OCI-LY7 (cell line): ENCODE measurements at regions not wholly inside any gene's neighbourhood (a gene's known extent, or its start where the extent isn't known, plus 50 kb on each side); places are given as distances from the start of the nearest gene placed in this dataset.
"Not testable (repeated sequence)": the region's sequence is repeated elsewhere in the genome, so short reads cannot be mapped to it uniquely, and the experiment has no call there.

Experiments used
- BruUV-seq: library from RNA; stranded (reverse); fragments of 400-500 nt; replicated peaks from 2 replicates; lab custom pipeline; 2021; lab: Mats Ljungman, UMichigan
- CTCF ChIA-PET: fragments of 300-600 bp; sonication (Branson Sonifier 250); formaldehyde crosslinking; loops from one replicate; lab custom pipeline; 2022; ENCODE audit warnings: antibody characterized with exemption; ENCODE audit not compliant: unreplicated experiment; lab: Charles Lee
- POLR2A ChIA-PET: fragments of 300-600 bp; sonication (Branson Sonifier 250); formaldehyde crosslinking; loops from one replicate; lab custom pipeline; 2022; ENCODE audit warnings: antibody characterized with exemption; lab: Charles Lee
- DNase-seq: peaks from one replicate; pipeline ENCODE4 v3.0.0-alpha.2; 2015; ENCODE audit warnings: low spot score
- H2AFZ ChIP-seq: fragments of 200-600 bp; sonication (generic), shearing (Covaris generic); 2 replicates; pipeline ENCODE4 v1.6.1; 2014; ENCODE audit warnings: mild to moderate bottlenecking, antibody characterized with exemption, low read length, moderate library complexity
- H3K27ac ChIP-seq: fragments of 200-600 bp; sonication (generic); 2 replicates; pipeline ENCODE4 v1.5.1; 2014; ENCODE audit warnings: mixed run types, low read depth, mild to moderate bottlenecking, moderate library complexity, low read length, inconsistent platforms; ENCODE audit not compliant: poor library complexity, severe bottlenecking
- H3K36me3 ChIP-seq: fragments of 200-600 bp; sonication (generic); 2 replicates; pipeline ENCODE4 v1.6.1; 2014; ENCODE audit warnings: mild to moderate bottlenecking, antibody characterized with exemption, low read length, moderate library complexity, mixed read lengths; ENCODE audit not compliant: insufficient read depth
- H3K4me1 ChIP-seq: fragments of 200-600 bp; sonication (generic); 2 replicates; pipeline ENCODE4 v1.5.1; 2014; ENCODE audit warnings: mild to moderate bottlenecking, low read length; ENCODE audit not compliant: insufficient read depth, poor library complexity, severe bottlenecking
- H3K4me2 ChIP-seq: fragments of 200-600 bp; sonication (generic); 2 replicates; pipeline ENCODE4 v1.6.1; 2014; ENCODE audit warnings: mild to moderate bottlenecking, low read length
- H3K4me3 ChIP-seq: fragments of 200-600 bp; sonication (generic); 2 replicates; pipeline ENCODE4 v1.5.1; 2014; ENCODE audit warnings: mild to moderate bottlenecking, low read depth, low read length; ENCODE audit not compliant: poor library complexity, severe bottlenecking
- H3K79me2 ChIP-seq: fragments of 200-600 bp; sonication (generic); 2 replicates; pipeline ENCODE4 v1.6.1; 2016; ENCODE audit warnings: low read depth, mild to moderate bottlenecking, low read length, moderate library complexity, mixed read lengths; ENCODE audit not compliant: insufficient read depth
- H3K9me2 ChIP-seq: fragments of 200-600 bp; sonication (generic); 2 replicates; pipeline ENCODE4 v1.6.1; 2016; ENCODE audit warnings: mild to moderate bottlenecking, low read length, mixed read lengths; ENCODE audit not compliant: insufficient read depth
- H3K9me3 ChIP-seq: fragments of 200-600 bp; sonication (generic); 2 replicates; pipeline ENCODE4 v1.6.1; 2014; ENCODE audit warnings: mild to moderate bottlenecking, mixed run types, low read length, mixed read lengths
- H4K20me1 ChIP-seq: fragments of 200-600 bp; sonication (generic); 2 replicates; pipeline ENCODE4 v1.6.1; 2014; ENCODE audit warnings: mild to moderate bottlenecking, antibody characterized with exemption, low read length, moderate library complexity, mixed read lengths; ENCODE audit not compliant: insufficient read depth
- EZH2phosphoT487 ChIP-seq: fragments of 200-600 bp; sonication (generic); IDR thresholded peaks from 2 replicates; pipeline ENCODE4 v1.6.1; 2018; ENCODE audit warnings: low read depth, borderline replicate concordance, mild to moderate bottlenecking, mixed run types, antibody characterized with exemption, low read length, moderate library complexity, mixed read lengths
- intact Hi-C: fragments of 100-400 bp; cut with micrococcal nuclease; formaldehyde crosslinking; loops from one replicate; pipeline ENCODE4 v1.10.0; 2022; ENCODE audit not compliant: unreplicated experiment
- TF ChIP-seq, protein P1 (sequence below): fragments of 200-600 bp; sonication (generic); conservative IDR thresholded peaks from 2 replicates; pipeline ENCODE4 v1.5.1; 2014; ENCODE audit warnings: mild to moderate bottlenecking, antibody characterized with exemption, low read length, moderate library complexity, mixed read lengths

DNA sequence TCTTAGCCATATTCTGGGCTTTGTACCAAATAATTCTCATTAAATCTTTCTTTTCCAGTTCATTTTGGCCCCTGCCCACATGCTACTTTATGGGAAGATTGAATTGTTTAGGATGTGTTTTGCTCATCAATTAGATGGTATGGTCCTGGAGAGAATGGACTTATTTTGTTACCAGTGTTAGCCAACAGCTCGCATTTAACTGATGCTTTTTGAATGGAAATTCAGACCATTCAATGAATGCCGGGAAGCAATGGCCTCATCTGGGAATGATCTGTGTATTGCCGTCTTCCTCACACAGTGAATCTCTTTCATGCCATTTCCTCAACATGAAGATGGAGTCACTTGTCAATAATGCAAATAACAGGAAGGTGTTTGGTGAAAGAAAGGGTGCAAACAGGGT lies 370.6 kb upstream of the PIK3R1 start:
- no TSS peak for BruUV-seq
- no peak for DNase-seq
- Histone ChIP-seq H3K9me2 (no peaks in the 10 kb centered on the region), H3K36me3 (no peaks in the 10 kb centered on the region), H2AFZ (no peak overlapping the region), H3K79me2 (no peaks in the 10 kb centered on the region), H4K20me1 (no peaks in the 10 kb centered on the region), H3K4me3 (no peak overlapping the region), H3K4me2 (no peak overlapping the region), H3K9me3 (no peaks in the 10 kb centered on the region), H3K27ac (no peak overlapping the region), H3K4me1 (no peaks in the 10 kb centered on the region)
- intact Hi-C loops: no loop called here
- ChIA-PET CTCF (no interaction called here), POLR2A (interaction anchor here (0.6 kb wide), 2 partner anchors 49 to 803 kb away, joined by 3 read pairs; no protein-coding TSS in a partner anchor)
- TF ChIP-seq, protein P1, sequence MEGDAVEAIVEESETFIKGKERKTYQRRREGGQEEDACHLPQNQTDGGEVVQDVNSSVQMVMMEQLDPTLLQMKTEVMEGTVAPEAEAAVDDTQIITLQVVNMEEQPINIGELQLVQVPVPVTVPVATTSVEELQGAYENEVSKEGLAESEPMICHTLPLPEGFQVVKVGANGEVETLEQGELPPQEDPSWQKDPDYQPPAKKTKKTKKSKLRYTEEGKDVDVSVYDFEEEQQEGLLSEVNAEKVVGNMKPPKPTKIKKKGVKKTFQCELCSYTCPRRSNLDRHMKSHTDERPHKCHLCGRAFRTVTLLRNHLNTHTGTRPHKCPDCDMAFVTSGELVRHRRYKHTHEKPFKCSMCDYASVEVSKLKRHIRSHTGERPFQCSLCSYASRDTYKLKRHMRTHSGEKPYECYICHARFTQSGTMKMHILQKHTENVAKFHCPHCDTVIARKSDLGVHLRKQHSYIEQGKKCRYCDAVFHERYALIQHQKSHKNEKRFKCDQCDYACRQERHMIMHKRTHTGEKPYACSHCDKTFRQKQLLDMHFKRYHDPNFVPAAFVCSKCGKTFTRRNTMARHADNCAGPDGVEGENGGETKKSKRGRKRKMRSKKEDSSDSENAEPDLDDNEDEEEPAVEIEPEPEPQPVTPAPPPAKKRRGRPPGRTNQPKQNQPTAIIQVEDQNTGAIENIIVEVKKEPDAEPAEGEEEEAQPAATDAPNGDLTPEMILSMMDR: no peak

DNA sequence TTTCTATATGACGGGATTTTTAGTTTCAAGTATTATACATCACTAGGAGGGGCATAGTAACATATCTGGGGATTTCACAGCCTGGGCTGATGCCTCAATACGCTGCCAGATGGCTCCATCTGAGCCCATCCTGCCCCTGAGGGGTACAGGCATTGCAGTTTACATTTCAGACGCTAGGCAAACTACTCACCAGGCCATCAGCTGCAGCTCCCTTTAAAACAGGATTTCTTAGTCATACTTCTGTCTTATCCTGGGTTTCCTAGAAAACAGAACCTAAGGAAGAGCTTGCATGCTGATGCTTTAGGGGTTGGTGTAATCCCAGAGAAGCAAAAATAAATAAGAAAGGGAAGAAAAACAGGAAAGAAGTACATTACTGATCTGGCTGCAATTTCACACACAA lies 372.8 kb upstream of the PIK3R1 start:
- H3K9me3 ChIP-seq: no peaks in the 10 kb centered on the region
- H3K4me2 ChIP-seq: no peak overlapping the region
- no peaks in the 10 kb centered on the region for H3K36me3 ChIP-seq
- H3K4me3 ChIP-seq: no peak overlapping the region
- no peaks in the 10 kb centered on the region for H3K9me2 ChIP-seq
- no peak for DNase-seq
- H4K20me1 ChIP-seq: no peaks in the 10 kb centered on the region
- POLR2A ChIA-PET: interaction anchor here (0.7 kb wide), 1 partner anchor 520 kb away, joined by 3 read pairs; no protein-coding TSS in a partner anchor
- BruUV-seq: no TSS peak
- H3K4me1 ChIP-seq: no peaks in the 10 kb centered on the region
- intact Hi-C loops: no loop called here
- no peaks in the 10 kb centered on the region for H3K79me2 ChIP-seq
- no peak overlapping the region for H3K27ac ChIP-seq
- TF ChIP-seq, protein P1: no peak
- no peak for TF ChIP-seq EZH2phosphoT487
- no peak overlapping the region for H2AFZ ChIP-seq
- CTCF ChIA-PET: no interaction called here

DNA sequence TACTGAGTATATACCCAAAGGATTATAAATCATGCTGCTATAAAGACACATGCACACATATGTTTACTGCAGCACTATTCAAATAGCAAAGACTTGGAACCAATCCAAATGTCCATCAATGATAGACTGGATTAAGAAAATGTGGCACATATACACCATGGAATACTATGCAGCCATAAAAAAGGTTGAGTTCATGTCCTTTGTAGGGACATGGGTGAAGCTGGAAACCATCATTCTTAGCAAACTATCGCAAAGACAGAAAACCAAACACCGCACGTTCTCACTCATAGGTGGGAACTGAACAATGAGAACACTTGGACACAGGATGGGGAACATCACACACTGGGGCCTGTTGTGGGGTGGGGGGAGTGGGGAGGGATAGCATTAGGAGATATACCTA lies 378.3 kb upstream of the PIK3R1 start:
- H3K4me3 ChIP-seq, H3K9me2 ChIP-seq, H4K20me1 ChIP-seq, BruUV-seq, H3K4me1 ChIP-seq, H3K9me3 ChIP-seq, intact Hi-C loops, H3K27ac ChIP-seq, H3K4me2 ChIP-seq, DNase-seq, H2AFZ ChIP-seq, CTCF ChIA-PET, POLR2A ChIA-PET, H3K36me3 ChIP-seq, H3K79me2 ChIP-seq: not testable (repeated sequence)

DNA sequence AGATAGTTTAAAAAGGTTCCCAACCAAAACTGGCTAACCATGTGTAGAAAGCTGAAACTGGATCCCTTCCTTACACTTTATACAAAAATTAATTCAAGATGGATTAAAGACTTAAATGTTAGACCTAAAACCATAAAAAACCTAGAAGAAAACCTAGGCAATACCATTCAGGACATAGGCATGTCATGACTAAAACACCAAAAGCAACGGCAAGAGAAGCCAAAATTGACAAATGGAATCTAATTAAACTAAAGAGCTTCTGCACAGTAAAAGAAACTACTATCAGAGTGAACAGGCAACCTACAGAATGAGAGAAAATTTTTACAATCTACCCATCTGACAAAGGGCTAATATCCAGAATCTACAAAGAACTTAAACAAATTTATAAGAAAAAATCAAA lies 379.1 kb upstream of the PIK3R1 start:
- H3K9me3 ChIP-seq, H3K79me2 ChIP-seq, CTCF ChIA-PET, H3K4me3 ChIP-seq, H3K4me2 ChIP-seq, intact Hi-C loops, H3K4me1 ChIP-seq, H3K9me2 ChIP-seq, H3K27ac ChIP-seq, H2AFZ ChIP-seq, BruUV-seq, H4K20me1 ChIP-seq, H3K36me3 ChIP-seq, DNase-seq: not testable (repeated sequence)
- POLR2A ChIA-PET: interaction anchor here (0.7 kb wide), 1 partner anchor 455 kb away, joined by 3 read pairs; no protein-coding TSS in a partner anchor
